Cardiac muscle cell (in vitro differentiated cells and primary cell): ENCODE measurements at regions not wholly inside any gene's neighbourhood (a gene's known extent, or its start where the extent isn't known, plus 50 kb on each side); places are given as distances from the start of the nearest gene placed in this dataset.

Source experiments
- DNase-seq, 2 donors: peaks; one replicate each; pipeline versions ENCODE4 v3.0.0 to v3.0.0-alpha.2; 2010 to 2017; ENCODE audit warnings: low read depth in 1 of 2, low spot score in 1 of 2
- H3K27ac ChIP-seq: fragments of 200-600 bp; sonication (generic); 2 replicates; pipeline ENCODE4 v1.5.1; 2016
- H3K27me3 ChIP-seq: fragments of 200-600 bp; sonication (generic); 2 replicates; pipeline ENCODE4 v1.6.0; 2016; ENCODE audit warnings: control low read depth
- H3K36me3 ChIP-seq: fragments of 200-600 bp; sonication (generic); 2 replicates; pipeline ENCODE4 v1.5.1; 2016; ENCODE audit warnings: control low read depth
- H3K4me1 ChIP-seq: fragments of 200-600 bp; sonication (generic); 2 replicates; pipeline ENCODE4 v1.8.1; 2017; ENCODE audit warnings: low read depth, mild to moderate bottlenecking, mixed run types
- H3K4me3 ChIP-seq: fragments of 200-600 bp; sonication (generic); 2 replicates; pipeline ENCODE4 v1.5.1; 2016; ENCODE audit warnings: mild to moderate bottlenecking
- H3K9me3 ChIP-seq: fragments of 200-600 bp; sonication (generic); 2 replicates; pipeline ENCODE4 v1.5.1; 2017; ENCODE audit warnings: low read depth, mild to moderate bottlenecking, control low read depth
- TF ChIP-seq, protein P1 (sequence below): IDR thresholded peaks from 2 replicates; pipeline ENCODE4 v1.5.1; 2012; ENCODE audit warnings: low read depth, mild to moderate bottlenecking, low read length

DNA sequence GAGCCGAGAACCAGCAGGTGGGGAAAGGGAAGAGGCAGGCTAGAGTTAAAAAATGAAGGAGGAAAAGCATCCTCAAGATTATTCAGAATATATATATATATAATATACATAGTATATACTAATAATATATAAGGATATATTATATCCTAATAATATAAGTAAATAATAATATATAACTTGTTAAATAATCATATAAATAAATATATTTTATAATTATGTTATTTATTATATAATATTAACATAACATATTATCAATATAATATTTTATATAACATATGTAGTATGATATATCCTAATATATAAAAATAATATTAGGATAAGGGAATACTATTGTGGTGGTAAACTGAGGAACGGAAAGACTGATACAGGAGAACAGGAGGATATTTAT is 171.8 kb downstream of the TRIM27 start:
- H3K4me3 ChIP-seq, result no peak overlapping the region
- peaks cover 4% of the 10 kb centered on the region for H3K4me1 ChIP-seq
- peaks cover 15% of the 10 kb centered on the region for H3K27me3 ChIP-seq
- DNase-seq, result no peak
- H3K36me3 ChIP-seq, result no peaks in the 10 kb centered on the region
- TF ChIP-seq, protein P1, sequence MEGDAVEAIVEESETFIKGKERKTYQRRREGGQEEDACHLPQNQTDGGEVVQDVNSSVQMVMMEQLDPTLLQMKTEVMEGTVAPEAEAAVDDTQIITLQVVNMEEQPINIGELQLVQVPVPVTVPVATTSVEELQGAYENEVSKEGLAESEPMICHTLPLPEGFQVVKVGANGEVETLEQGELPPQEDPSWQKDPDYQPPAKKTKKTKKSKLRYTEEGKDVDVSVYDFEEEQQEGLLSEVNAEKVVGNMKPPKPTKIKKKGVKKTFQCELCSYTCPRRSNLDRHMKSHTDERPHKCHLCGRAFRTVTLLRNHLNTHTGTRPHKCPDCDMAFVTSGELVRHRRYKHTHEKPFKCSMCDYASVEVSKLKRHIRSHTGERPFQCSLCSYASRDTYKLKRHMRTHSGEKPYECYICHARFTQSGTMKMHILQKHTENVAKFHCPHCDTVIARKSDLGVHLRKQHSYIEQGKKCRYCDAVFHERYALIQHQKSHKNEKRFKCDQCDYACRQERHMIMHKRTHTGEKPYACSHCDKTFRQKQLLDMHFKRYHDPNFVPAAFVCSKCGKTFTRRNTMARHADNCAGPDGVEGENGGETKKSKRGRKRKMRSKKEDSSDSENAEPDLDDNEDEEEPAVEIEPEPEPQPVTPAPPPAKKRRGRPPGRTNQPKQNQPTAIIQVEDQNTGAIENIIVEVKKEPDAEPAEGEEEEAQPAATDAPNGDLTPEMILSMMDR, result no peak
- H3K27ac ChIP-seq, result no peak overlapping the region
- no peaks in the 10 kb centered on the region for H3K9me3 ChIP-seq

- DNase-seq, result no peak
- H3K27ac ChIP-seq, result no peak overlapping the region
- H3K4me1 ChIP-seq, result peaks cover 4% of the 10 kb centered on the region
- H3K9me3 ChIP-seq, result no peaks in the 10 kb centered on the region
- H3K4me3 ChIP-seq, result no peak overlapping the region
- peaks cover 21% of the 10 kb centered on the region for H3K27me3 ChIP-seq
- TF ChIP-seq, protein P1, result no peak
- H3K36me3 ChIP-seq, result no peaks in the 10 kb centered on the region
Measured at GRCh38 chr6:28757429-28758045, 166.2 kb downstream of the TRIM27 start.

DNA sequence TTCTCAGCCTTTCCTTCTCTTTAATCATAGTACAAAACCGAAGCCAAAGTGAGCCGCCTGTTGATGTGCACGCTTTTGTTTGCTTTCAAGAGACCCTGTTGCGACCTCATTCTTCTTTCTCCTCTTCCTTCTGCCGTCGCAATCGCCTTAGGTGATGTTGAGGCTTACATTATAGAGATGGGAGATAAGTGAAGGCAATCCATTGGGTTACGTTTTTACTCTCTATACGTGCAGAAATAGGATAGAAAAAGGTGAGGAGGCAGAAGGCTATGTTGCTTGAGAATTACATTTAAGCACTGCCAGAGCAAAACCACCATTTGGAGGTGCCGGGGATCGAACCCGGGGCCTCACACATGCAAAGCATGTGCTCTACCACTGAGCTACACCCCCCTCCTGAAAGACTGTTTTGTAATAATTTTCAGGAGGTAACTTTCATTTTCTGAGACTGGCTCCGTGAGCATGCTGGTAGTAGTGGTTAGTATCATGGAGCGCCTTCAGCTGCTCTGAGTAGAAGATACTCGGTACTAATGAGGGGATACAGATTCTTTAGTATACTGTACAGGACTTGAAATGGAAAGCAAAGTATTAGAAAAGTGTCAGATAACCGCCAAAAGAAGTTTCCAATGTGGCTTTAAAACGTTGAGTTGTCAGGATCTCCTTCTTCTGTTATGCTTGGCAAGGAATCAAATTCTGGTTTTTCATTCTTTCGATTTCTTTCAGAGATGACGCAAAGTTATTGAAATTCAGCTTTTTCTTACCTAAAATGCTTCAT is 165.6 kb downstream of the TRIM27 start:
- TF ChIP-seq, protein P1, result no peak
- DNase-seq, result peak in 1 of 2 donors; percentile 15
- H3K36me3 ChIP-seq, result no peaks in the 10 kb centered on the region
- H3K4me3 ChIP-seq, result no peak overlapping the region
- H3K4me1 ChIP-seq, result no peaks in the 10 kb centered on the region
- no peak overlapping the region for H3K27ac ChIP-seq
- peaks cover 26% of the 10 kb centered on the region for H3K27me3 ChIP-seq
- no peaks in the 10 kb centered on the region for H3K9me3 ChIP-seq

GRCh38 chr6:28758818-28759235 is 165.0 kb downstream of the TRIM27 start:
- H3K9me3 ChIP-seq, result no peaks in the 10 kb centered on the region
- TF ChIP-seq, protein P1, result no peak
- H3K27me3 ChIP-seq, result peaks cover 32% of the 10 kb centered on the region
- H3K4me3 ChIP-seq, result no peak overlapping the region
- no peaks in the 10 kb centered on the region for H3K4me1 ChIP-seq
- no peak overlapping the region for H3K27ac ChIP-seq
- no peak for DNase-seq
- no peaks in the 10 kb centered on the region for H3K36me3 ChIP-seq

GRCh38 chr6:28764014-28764723 is 159.6 kb downstream of the TRIM27 start:
- DNase-seq, result no peak
- peaks cover 14% of the 10 kb centered on the region for H3K4me1 ChIP-seq
- no peak overlapping the region for H3K27ac ChIP-seq
- no peaks in the 10 kb centered on the region for H3K36me3 ChIP-seq
- H3K27me3 ChIP-seq, result peaks cover 64% of the 10 kb centered on the region
- H3K4me3 ChIP-seq, result no peak overlapping the region
- TF ChIP-seq, protein P1, result no peak
- H3K9me3 ChIP-seq, result no peaks in the 10 kb centered on the region
